KMS-11 (cell line): ENCODE measurements at regions not wholly inside any gene's neighbourhood (a gene's known extent, or its start where the extent isn't known, plus 50 kb on each side); places are given as distances from the start of the nearest gene placed in this dataset.

Source experiments
- H2AFZ ChIP-seq: fragments of 200-600 bp; sonication (generic); 2 replicates; pipeline ENCODE4 v1.6.1; 2016; ENCODE audit warnings: antibody characterized with exemption, mixed run types, low read depth
- H3K27ac ChIP-seq: fragments of 200-600 bp; sonication (generic); 2 replicates; pipeline ENCODE4 v1.6.1; 2016; ENCODE audit warnings: mild to moderate bottlenecking, mixed run types
- H3K27me3 ChIP-seq: fragments of 200-600 bp; sonication (generic); 2 replicates; pipeline ENCODE4 v1.6.1; 2017; ENCODE audit warnings: mild to moderate bottlenecking, low read depth, mixed run types, moderate library complexity; ENCODE audit not compliant: insufficient read depth
- H3K36me3 ChIP-seq: fragments of 200-600 bp; sonication (generic); 2 replicates; pipeline ENCODE4 v1.6.1; 2017; ENCODE audit warnings: mild to moderate bottlenecking, mixed run types; ENCODE audit not compliant: insufficient read depth
- H3K4me1 ChIP-seq: fragments of 200-600 bp; sonication (generic); 2 replicates; pipeline ENCODE4 v1.6.1; 2016; ENCODE audit warnings: mild to moderate bottlenecking, low read depth, mixed run types; ENCODE audit not compliant: poor library complexity, severe bottlenecking
- H3K4me2 ChIP-seq: fragments of 200-600 bp; sonication (generic); 2 replicates; pipeline ENCODE4 v1.7.0; 2016; ENCODE audit warnings: mild to moderate bottlenecking, mixed run types
- H3K4me3 ChIP-seq: fragments of 200-600 bp; sonication (generic); IDR thresholded peaks from 2 replicates; pipeline ENCODE4 v1.6.1; 2017; ENCODE audit warnings: low read depth, low read length, mixed read lengths; ENCODE audit not compliant: insufficient read depth
- H3K79me2 ChIP-seq: fragments of 200-600 bp; sonication (generic); 2 replicates; pipeline ENCODE4 v1.6.1; 2016; ENCODE audit warnings: low read depth, mixed run types; ENCODE audit not compliant: insufficient read depth
- H3K9ac ChIP-seq: fragments of 200-600 bp; sonication (generic); 2 replicates; pipeline ENCODE4 v1.6.1; 2016; ENCODE audit warnings: mild to moderate bottlenecking, mixed run types
- H4K20me1 ChIP-seq: fragments of 200-600 bp; sonication (generic); 2 replicates; pipeline ENCODE4 v1.6.1; 2016; ENCODE audit warnings: mild to moderate bottlenecking, mixed run types; ENCODE audit not compliant: insufficient read depth
- TF ChIP-seq, protein P1 (sequence below): fragments of 200-600 bp; sonication (generic); conservative IDR thresholded peaks from 2 replicates; pipeline ENCODE4 v1.6.1; 2017; ENCODE audit warnings: low read depth, mild to moderate bottlenecking, antibody characterized with exemption, low read length, moderate library complexity, mixed read lengths

DNA sequence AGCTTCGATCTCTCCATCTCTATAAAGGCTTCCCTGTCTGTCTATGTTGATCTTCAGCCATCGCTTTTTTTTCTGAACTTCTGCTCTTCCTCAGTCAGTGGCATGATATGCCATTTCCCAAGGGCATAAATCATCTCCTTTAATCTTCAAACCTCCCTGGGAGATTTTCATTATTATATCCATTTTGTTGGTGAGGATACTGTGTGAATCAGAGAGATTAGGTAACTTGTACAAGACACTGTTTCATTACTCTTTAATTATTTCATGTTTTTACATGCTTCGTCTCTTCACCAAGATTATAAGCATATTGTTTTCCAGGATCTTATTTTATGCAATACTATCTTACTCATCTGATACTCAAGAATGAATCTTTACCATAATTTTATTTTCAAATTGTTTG is 124.8 kb upstream of the ATP11B start:
- Histone ChIP-seq H4K20me1 (no peaks in the 10 kb centered on the region), H3K4me1 (no peaks in the 10 kb centered on the region), H3K36me3 (no peaks in the 10 kb centered on the region), H3K27ac (no peak overlapping the region), H3K79me2 (no peaks in the 10 kb centered on the region), H3K27me3 (no peaks in the 10 kb centered on the region), H3K9ac (no peak overlapping the region), H2AFZ (no peak overlapping the region), H3K4me2 (no peak overlapping the region), H3K4me3 (no peak overlapping the region)
- TF ChIP-seq, protein P1, sequence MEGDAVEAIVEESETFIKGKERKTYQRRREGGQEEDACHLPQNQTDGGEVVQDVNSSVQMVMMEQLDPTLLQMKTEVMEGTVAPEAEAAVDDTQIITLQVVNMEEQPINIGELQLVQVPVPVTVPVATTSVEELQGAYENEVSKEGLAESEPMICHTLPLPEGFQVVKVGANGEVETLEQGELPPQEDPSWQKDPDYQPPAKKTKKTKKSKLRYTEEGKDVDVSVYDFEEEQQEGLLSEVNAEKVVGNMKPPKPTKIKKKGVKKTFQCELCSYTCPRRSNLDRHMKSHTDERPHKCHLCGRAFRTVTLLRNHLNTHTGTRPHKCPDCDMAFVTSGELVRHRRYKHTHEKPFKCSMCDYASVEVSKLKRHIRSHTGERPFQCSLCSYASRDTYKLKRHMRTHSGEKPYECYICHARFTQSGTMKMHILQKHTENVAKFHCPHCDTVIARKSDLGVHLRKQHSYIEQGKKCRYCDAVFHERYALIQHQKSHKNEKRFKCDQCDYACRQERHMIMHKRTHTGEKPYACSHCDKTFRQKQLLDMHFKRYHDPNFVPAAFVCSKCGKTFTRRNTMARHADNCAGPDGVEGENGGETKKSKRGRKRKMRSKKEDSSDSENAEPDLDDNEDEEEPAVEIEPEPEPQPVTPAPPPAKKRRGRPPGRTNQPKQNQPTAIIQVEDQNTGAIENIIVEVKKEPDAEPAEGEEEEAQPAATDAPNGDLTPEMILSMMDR: no peak

DNA sequence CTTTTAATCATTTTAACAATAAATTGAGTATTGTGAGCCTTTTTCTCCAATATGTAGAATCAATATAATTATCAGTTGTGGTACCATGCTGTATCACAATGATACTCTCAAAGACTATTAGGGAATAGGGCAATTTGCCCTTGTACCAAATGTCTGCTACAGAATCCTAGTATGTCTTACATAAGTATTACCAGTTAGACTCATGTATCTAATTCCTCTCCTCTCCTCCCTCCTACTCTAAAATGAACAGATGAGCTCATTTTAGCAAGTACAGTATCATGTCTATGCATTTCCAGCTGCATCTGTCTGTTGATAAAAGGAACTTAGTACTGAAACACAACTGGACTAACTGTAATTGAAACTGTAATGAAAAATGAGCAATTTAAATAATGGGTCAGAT is 124.3 kb upstream of the ATP11B start:
- no peak overlapping the region for H3K27ac ChIP-seq
- H3K9ac ChIP-seq: no peak overlapping the region
- H3K4me1 ChIP-seq: no peaks in the 10 kb centered on the region
- no peak overlapping the region for H3K4me3 ChIP-seq
- no peak overlapping the region for H2AFZ ChIP-seq
- no peak overlapping the region for H3K4me2 ChIP-seq
- TF ChIP-seq, protein P1: no peak
- H3K36me3 ChIP-seq: no peaks in the 10 kb centered on the region
- no peaks in the 10 kb centered on the region for H4K20me1 ChIP-seq
- no peaks in the 10 kb centered on the region for H3K27me3 ChIP-seq
- H3K79me2 ChIP-seq: no peaks in the 10 kb centered on the region

DNA sequence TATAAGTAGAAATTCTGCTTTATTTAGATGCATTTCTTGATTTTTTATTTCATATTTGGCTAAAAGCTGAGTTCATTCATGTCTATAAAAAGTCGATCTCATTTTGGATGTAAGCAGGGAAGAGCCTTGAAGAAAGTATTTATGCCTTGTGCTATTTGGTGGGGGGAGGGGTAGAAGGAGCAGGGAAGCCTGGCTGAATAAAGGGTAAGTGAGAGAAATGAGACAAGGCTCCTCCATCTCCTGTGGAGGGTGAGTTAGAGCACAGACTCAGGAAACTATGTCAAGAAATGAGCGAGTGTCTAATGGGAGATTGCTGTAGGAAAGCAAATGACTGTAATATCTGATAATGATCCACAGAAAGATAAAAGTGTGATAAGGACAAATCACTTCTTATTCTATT is 121.8 kb upstream of the ATP11B start:
- Histone ChIP-seq H3K79me2 (no peaks in the 10 kb centered on the region), H3K27ac (no peak overlapping the region), H3K27me3 (no peaks in the 10 kb centered on the region), H4K20me1 (no peaks in the 10 kb centered on the region), H3K9ac (no peak overlapping the region), H3K4me3 (no peak overlapping the region), H3K36me3 (no peaks in the 10 kb centered on the region), H3K4me1 (no peaks in the 10 kb centered on the region), H3K4me2 (no peak overlapping the region), H2AFZ (no peak overlapping the region)
- TF ChIP-seq, protein P1: no peak

DNA sequence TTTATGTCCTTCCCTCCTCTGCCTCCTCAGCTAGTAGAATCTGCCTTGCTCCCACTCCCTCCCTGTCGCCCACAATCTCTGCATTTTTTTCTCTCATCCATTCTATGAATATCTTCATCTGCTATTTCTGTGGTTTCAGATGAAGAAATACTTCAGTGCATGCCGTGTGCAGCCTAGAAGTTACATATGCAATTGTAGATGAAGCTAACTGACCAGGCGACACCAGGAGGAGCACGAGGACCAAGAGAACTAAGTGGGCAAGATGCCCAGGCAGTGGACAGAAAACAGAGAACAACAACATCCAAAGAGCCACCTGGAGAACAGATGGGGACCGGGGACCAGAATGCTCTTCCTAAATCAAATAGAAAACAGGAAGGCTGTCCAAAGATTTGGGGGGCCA is 121.4 kb upstream of the ATP11B start:
- no peak overlapping the region for H2AFZ ChIP-seq
- H3K4me1 ChIP-seq: no peaks in the 10 kb centered on the region
- H3K36me3 ChIP-seq: no peaks in the 10 kb centered on the region
- H3K9ac ChIP-seq: no peak overlapping the region
- H3K27ac ChIP-seq: no peak overlapping the region
- H4K20me1 ChIP-seq: no peaks in the 10 kb centered on the region
- no peak overlapping the region for H3K4me2 ChIP-seq
- TF ChIP-seq, protein P1: no peak
- no peak overlapping the region for H3K4me3 ChIP-seq
- no peaks in the 10 kb centered on the region for H3K79me2 ChIP-seq
- H3K27me3 ChIP-seq: no peaks in the 10 kb centered on the region

DNA sequence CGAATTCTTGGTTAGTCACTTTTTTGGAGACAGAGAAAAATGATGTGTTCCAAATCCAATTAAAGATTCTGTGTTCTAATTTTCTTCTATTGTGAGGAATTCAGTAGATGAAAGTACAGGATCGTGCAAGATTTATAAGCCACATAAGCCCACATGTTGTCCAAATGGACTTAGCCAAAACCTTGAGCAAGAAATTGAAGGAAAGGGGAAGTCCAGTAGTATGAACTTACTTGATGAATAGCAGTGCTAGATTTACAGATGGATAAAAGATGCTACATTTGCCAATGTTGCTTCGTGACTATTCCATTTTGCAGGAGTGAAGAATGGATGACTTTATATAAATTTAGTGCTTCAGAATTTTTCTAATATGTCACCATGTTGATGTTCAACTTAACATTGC is 120.0 kb upstream of the ATP11B start:
- TF ChIP-seq, protein P1: no peak
- Histone ChIP-seq H3K4me3 (no peak overlapping the region), H3K36me3 (no peaks in the 10 kb centered on the region), H2AFZ (no peak overlapping the region), H3K4me2 (no peak overlapping the region), H3K79me2 (no peaks in the 10 kb centered on the region), H3K9ac (no peak overlapping the region), H4K20me1 (no peaks in the 10 kb centered on the region), H3K27me3 (no peaks in the 10 kb centered on the region), H3K27ac (no peak overlapping the region), H3K4me1 (no peaks in the 10 kb centered on the region)
